Tongue (tissue), 1 donor: ENCODE measurements at regions not wholly inside any gene's neighbourhood (a gene's known extent, or its start where the extent isn't known, plus 50 kb on each side); places are given as distances from the start of the nearest gene placed in this dataset.

Source experiments
- DNase-seq: peaks from one replicate; pipeline ENCODE4 v3.0.0-alpha.2; 2015

GRCh38 chr1:58310469-58310868, 236.1 kb downstream of the OMA1 start:
- DNase-seq = no peak

GRCh38 chr1:58308206-58308605, 238.3 kb downstream of the OMA1 start:
- no peak for DNase-seq

GRCh38 chr1:58307431-58307830, 239.1 kb downstream of the OMA1 start:
- peak; percentile 49 for DNase-seq

- no peak for DNase-seq
These were observed 240.9 kb downstream of the OMA1 start for GRCh38 chr1:58305622-58306021.

GRCh38 chr1:58304346-58304975, 242.1 kb downstream of the OMA1 start:
- DNase-seq = no peak

GRCh38 chr1:58303841-58304240, 242.7 kb downstream of the OMA1 start:
- no peak for DNase-seq

GRCh38 chr1:58293388-58293787, 253.1 kb downstream of the OMA1 start:
- DNase-seq = no peak

- peak; percentile 74 for DNase-seq
These were observed 255.7 kb downstream of the OMA1 start for GRCh38 chr1:58290685-58291372.

- DNase-seq = no peak
These were observed 257.8 kb downstream of the OMA1 start for GRCh38 chr1:58288624-58289142.

GRCh38 chr1:58287894-58288623, 258.5 kb downstream of the OMA1 start:
- no peak for DNase-seq

- DNase-seq = no peak
These were observed 262.4 kb downstream of the OMA1 start for GRCh38 chr1:58284225-58284510.

GRCh38 chr1:58283388-58284224, 262.9 kb downstream of the OMA1 start:
- DNase-seq = no peak

- no peak for DNase-seq
These were observed 263.7 kb downstream of the OMA1 start for GRCh38 chr1:58282623-58283387.

GRCh38 chr1:58266242-58266641, 280.3 kb downstream of the OMA1 start:
- no peak for DNase-seq

- DNase-seq = no peak
These were observed 282.1 kb downstream of the OMA1 start for GRCh38 chr1:58264462-58264861.

- DNase-seq = no peak
These were observed 283.8 kb downstream of the OMA1 start for GRCh38 chr1:58262702-58263101.

- no peak for DNase-seq
These were observed 288.4 kb downstream of the OMA1 start for GRCh38 chr1:58258082-58258481.

- DNase-seq = no peak
These were observed 289.5 kb downstream of the OMA1 start for GRCh38 chr1:58257003-58257402.

GRCh38 chr1:58256546-58256945, 290.0 kb downstream of the OMA1 start:
- DNase-seq = no peak

GRCh38 chr1:58256041-58256440, 290.5 kb downstream of the OMA1 start:
- no peak for DNase-seq

GRCh38 chr1:58255192-58255591, 291.3 kb downstream of the OMA1 start:
- DNase-seq = no peak
